OCI-LY1 (cell line): ENCODE measurements at regions not wholly inside any gene's neighbourhood (a gene's known extent, or its start where the extent isn't known, plus 50 kb on each side); places are given as distances from the start of the nearest gene placed in this dataset.

Source experiments
- H2AFZ ChIP-seq: fragments of 200-600 bp; sonication (generic), shearing (Covaris generic); 2 replicates; pipeline ENCODE4 v1.6.0; 2014; ENCODE audit warnings: antibody characterized with exemption, mild to moderate bottlenecking, low read length
- H3F3A ChIP-seq: fragments of 200-600 bp; sonication (generic), shearing (Covaris generic); 2 replicates; pipeline ENCODE4 v1.6.0; 2014; ENCODE audit warnings: mild to moderate bottlenecking, antibody characterized with exemption, low read length, moderate library complexity; ENCODE audit not compliant: insufficient read depth
- H3K27ac ChIP-seq: fragments of 200-600 bp; sonication (generic); 2 replicates; pipeline ENCODE4 v1.5.1; 2014; ENCODE audit warnings: low read length, mixed run types, mild to moderate bottlenecking, low read depth; ENCODE audit not compliant: poor library complexity, severe bottlenecking
- H3K27me3 ChIP-seq: fragments of 200-600 bp; sonication (generic); 2 replicates; pipeline ENCODE4 v1.6.0; 2014; ENCODE audit warnings: antibody characterized with exemption, mild to moderate bottlenecking, low read length, moderate library complexity; ENCODE audit not compliant: insufficient read depth
- H3K36me3 ChIP-seq: fragments of 200-600 bp; sonication (generic); 2 replicates; pipeline ENCODE4 v1.6.1; 2014; ENCODE audit warnings: mild to moderate bottlenecking, antibody characterized with exemption, low read length, moderate library complexity, mixed read lengths; ENCODE audit not compliant: insufficient read depth
- H3K4me1 ChIP-seq: fragments of 200-600 bp; sonication (generic); 2 replicates; pipeline ENCODE4 v1.5.1; 2014; ENCODE audit warnings: mild to moderate bottlenecking, low read length, moderate library complexity; ENCODE audit not compliant: insufficient read depth, severe bottlenecking
- H3K4me2 ChIP-seq: fragments of 200-600 bp; sonication (generic), shearing (Covaris generic); 2 replicates; pipeline ENCODE4 v1.6.1; 2014; ENCODE audit warnings: low read length
- H3K4me3 ChIP-seq: fragments of 200-600 bp; sonication (generic); 2 replicates; pipeline ENCODE4 v1.5.1; 2014; ENCODE audit warnings: low read length, low read depth, mild to moderate bottlenecking, mixed read lengths; ENCODE audit not compliant: poor library complexity, severe bottlenecking
- H3K79me2 ChIP-seq: fragments of 200-600 bp; shearing (Covaris generic); 2 replicates; pipeline ENCODE4 v1.6.1; 2016; ENCODE audit warnings: mixed run types, low read length, mixed read lengths; ENCODE audit not compliant: insufficient read depth
- H3K9ac ChIP-seq: fragments of 200-600 bp; sonication (generic), shearing (Covaris generic); 2 replicates; pipeline ENCODE4 v1.6.1; 2014; ENCODE audit warnings: mild to moderate bottlenecking, low read length, mixed read lengths
- H3K9me2 ChIP-seq: fragments of 200-600 bp; sonication (generic), shearing (Covaris generic); 2 replicates; pipeline ENCODE4 v1.6.1; 2014; ENCODE audit warnings: low read depth, mild to moderate bottlenecking, low read length, mixed read lengths
- H3K9me3 ChIP-seq: fragments of 200-600 bp; shearing (Covaris generic); 2 replicates; pipeline ENCODE4 v1.6.1; 2014; ENCODE audit warnings: low read length, mixed read lengths
- H4K20me1 ChIP-seq: fragments of 200-600 bp; sonication (generic), shearing (Covaris generic); 2 replicates; pipeline ENCODE4 v1.6.0; 2016; ENCODE audit warnings: mild to moderate bottlenecking, low read length; ENCODE audit not compliant: insufficient read depth
- EZH2 ChIP-seq: fragments of 200-600 bp; sonication (generic), shearing (Covaris generic); IDR thresholded peaks from 2 replicates; pipeline ENCODE4 v1.8.0; 2017; ENCODE audit warnings: borderline replicate concordance, mixed run types, mild to moderate bottlenecking, antibody characterized with exemption, low read length, moderate library complexity, mixed read lengths
- TF ChIP-seq, protein P1 (sequence below): fragments of 200-600 bp; sonication (generic), shearing (Covaris generic); IDR thresholded peaks from 2 replicates; pipeline ENCODE4 v1.5.1; 2017; ENCODE audit warnings: mild to moderate bottlenecking, antibody characterized with exemption, low read length, moderate library complexity, mixed read lengths

DNA sequence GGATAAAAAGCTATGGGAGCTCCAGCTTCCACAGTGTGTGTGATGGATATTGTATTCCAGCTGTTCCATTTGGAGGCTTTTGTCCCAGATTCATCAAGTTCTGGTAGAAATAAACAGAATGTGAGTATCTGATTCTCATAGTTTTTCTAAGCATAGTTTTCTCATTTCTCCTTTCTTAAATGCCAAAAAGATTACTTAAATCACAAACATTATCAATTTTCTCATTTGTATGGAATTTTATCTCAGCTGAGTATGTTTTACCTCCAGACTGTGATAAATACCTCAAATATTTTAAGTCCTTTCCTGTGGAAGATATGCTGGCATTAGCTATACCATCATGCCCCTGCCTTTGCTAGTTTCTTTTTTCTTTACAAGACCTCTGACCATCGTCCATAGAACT is 767.3 kb downstream of the TFAP2A start:
- Histone ChIP-seq H3K4me1 (no peaks in the 10 kb centered on the region), H3K79me2 (no peaks in the 10 kb centered on the region), H2AFZ (no peak overlapping the region), H3K27ac (no peak overlapping the region), H4K20me1 (no peaks in the 10 kb centered on the region), H3K36me3 (no peaks in the 10 kb centered on the region), H3K4me3 (no peak overlapping the region), H3K4me2 (no peak overlapping the region), H3F3A (no peaks in the 10 kb centered on the region), H3K27me3 (no peaks in the 10 kb centered on the region), H3K9me3 (no peaks in the 10 kb centered on the region), H3K9me2 (no peaks in the 10 kb centered on the region), H3K9ac (no peak overlapping the region)
- TF ChIP-seq, protein P1, sequence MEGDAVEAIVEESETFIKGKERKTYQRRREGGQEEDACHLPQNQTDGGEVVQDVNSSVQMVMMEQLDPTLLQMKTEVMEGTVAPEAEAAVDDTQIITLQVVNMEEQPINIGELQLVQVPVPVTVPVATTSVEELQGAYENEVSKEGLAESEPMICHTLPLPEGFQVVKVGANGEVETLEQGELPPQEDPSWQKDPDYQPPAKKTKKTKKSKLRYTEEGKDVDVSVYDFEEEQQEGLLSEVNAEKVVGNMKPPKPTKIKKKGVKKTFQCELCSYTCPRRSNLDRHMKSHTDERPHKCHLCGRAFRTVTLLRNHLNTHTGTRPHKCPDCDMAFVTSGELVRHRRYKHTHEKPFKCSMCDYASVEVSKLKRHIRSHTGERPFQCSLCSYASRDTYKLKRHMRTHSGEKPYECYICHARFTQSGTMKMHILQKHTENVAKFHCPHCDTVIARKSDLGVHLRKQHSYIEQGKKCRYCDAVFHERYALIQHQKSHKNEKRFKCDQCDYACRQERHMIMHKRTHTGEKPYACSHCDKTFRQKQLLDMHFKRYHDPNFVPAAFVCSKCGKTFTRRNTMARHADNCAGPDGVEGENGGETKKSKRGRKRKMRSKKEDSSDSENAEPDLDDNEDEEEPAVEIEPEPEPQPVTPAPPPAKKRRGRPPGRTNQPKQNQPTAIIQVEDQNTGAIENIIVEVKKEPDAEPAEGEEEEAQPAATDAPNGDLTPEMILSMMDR = no peak
- TF ChIP-seq EZH2 = no peak

DNA sequence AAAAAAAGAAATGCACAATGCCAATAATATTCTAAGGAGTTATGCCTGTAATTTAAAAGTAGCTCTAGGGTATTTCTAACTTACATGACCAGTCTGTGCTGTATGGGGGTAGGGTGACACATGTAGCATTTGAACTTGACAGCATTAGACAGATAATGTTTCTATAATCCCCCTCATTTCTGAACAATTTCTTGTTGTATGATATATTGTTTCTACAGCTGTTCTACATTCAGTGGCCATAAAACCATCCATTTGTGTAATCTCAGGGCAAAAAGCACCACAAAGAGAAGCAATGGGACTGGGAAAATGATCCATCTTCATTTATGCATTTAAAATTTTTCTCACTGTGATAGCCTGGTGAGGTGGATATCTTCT is 767.8 kb downstream of the TFAP2A start:
- Histone ChIP-seq H3K27ac (no peak overlapping the region), H3K27me3 (no peaks in the 10 kb centered on the region), H3K9me3 (no peaks in the 10 kb centered on the region), H3K4me1 (no peaks in the 10 kb centered on the region), H3K79me2 (no peaks in the 10 kb centered on the region), H3K9me2 (no peaks in the 10 kb centered on the region), H3K4me2 (no peak overlapping the region), H3K36me3 (no peaks in the 10 kb centered on the region), H4K20me1 (no peaks in the 10 kb centered on the region), H3F3A (no peaks in the 10 kb centered on the region), H3K9ac (no peak overlapping the region), H2AFZ (no peak overlapping the region), H3K4me3 (no peak overlapping the region)
- TF ChIP-seq EZH2 = no peak
- TF ChIP-seq, protein P1 = no peak

- H3K27ac ChIP-seq = no peak overlapping the region
- no peaks in the 10 kb centered on the region for H3K36me3 ChIP-seq
- no peaks in the 10 kb centered on the region for H3K9me2 ChIP-seq
- no peaks in the 10 kb centered on the region for H3K79me2 ChIP-seq
- H2AFZ ChIP-seq = no peak overlapping the region
- no peak overlapping the region for H3K4me2 ChIP-seq
- no peak overlapping the region for H3K9ac ChIP-seq
- H3K4me3 ChIP-seq = no peak overlapping the region
- H3F3A ChIP-seq = no peaks in the 10 kb centered on the region
- no peaks in the 10 kb centered on the region for H4K20me1 ChIP-seq
- no peaks in the 10 kb centered on the region for H3K9me3 ChIP-seq
- TF ChIP-seq EZH2 = no peak
- TF ChIP-seq, protein P1 = no peak
- no peaks in the 10 kb centered on the region for H3K27me3 ChIP-seq
- H3K4me1 ChIP-seq = no peaks in the 10 kb centered on the region
Observed at GRCh38 chr6:9646342-9647070, 768.4 kb downstream of the TFAP2A start.
